GM19238 (cell line): ENCODE measurements at regions not wholly inside any gene's neighbourhood (a gene's known extent, or its start where the extent isn't known, plus 50 kb on each side); places are given as distances from the start of the nearest gene placed in this dataset.
A peak's percentile ranks its signal among the peaks of the same experiment; 100 is the strongest.
"Not testable (repeated sequence)": the region's sequence is repeated elsewhere in the genome, so short reads cannot be mapped to it uniquely, and the experiment has no call there.

Experiments
- DNase-seq: peaks from one replicate; pipeline ENCODE4 v3.0.0; 2011; ENCODE audit warnings: low spot score; ENCODE audit not compliant: insufficient read length

GRCh38 chr15:62218841-62219240 is 53.8 kb upstream of the C2CD4B start:
- no peak for DNase-seq

- no peak for DNase-seq
Measured at GRCh38 chr15:62219799-62220198, 54.7 kb upstream of the C2CD4B start.

- DNase-seq: no peak
Measured at GRCh38 chr15:62223020-62223419, 57.9 kb upstream of the C2CD4B start.

- DNase-seq: no peak
Measured at GRCh38 chr15:62228604-62229003, 63.5 kb upstream of the C2CD4B start.

GRCh38 chr15:62231856-62232255 is 66.8 kb upstream of the C2CD4B start:
- no peak for DNase-seq

GRCh38 chr15:62240121-62241096 is 75.3 kb upstream of the C2CD4B start:
- DNase-seq: no peak

GRCh38 chr15:62241135-62241770 is 76.2 kb upstream of the C2CD4B start:
- no peak for DNase-seq

GRCh38 chr15:62242999-62243398 is 77.9 kb upstream of the C2CD4B start:
- no peak for DNase-seq

- no peak for DNase-seq
Measured at GRCh38 chr15:62244762-62245161, 79.7 kb upstream of the C2CD4B start.

GRCh38 chr15:62248277-62248984 is 83.3 kb upstream of the C2CD4B start:
- no peak for DNase-seq

- no peak for DNase-seq
Measured at GRCh38 chr15:62249501-62249900, 84.4 kb upstream of the C2CD4B start.

GRCh38 chr15:62250186-62250585 is 85.1 kb upstream of the C2CD4B start:
- DNase-seq: no peak

GRCh38 chr15:62250978-62251377 is 85.9 kb upstream of the C2CD4B start:
- no peak for DNase-seq

- no peak for DNase-seq
Measured at GRCh38 chr15:62253294-62253693, 88.2 kb upstream of the C2CD4B start.

GRCh38 chr15:62254137-62254934 is 89.3 kb upstream of the C2CD4B start:
- peak; percentile 22 for DNase-seq

- DNase-seq: not testable (repeated sequence)
Measured at GRCh38 chr15:62256430-62256829, 91.3 kb upstream of the C2CD4B start.

- DNase-seq: no peak
Measured at GRCh38 chr15:62257996-62258521, 93.0 kb upstream of the C2CD4B start.

- no peak for DNase-seq
Measured at GRCh38 chr15:62262305-62262941, 97.3 kb upstream of the C2CD4B start.

- no peak for DNase-seq
Measured at GRCh38 chr15:62264196-62264595, 99.1 kb upstream of the C2CD4B start.

- DNase-seq: no peak
Measured at GRCh38 chr15:62269504-62269903, 104.4 kb upstream of the C2CD4B start.
